WTC11 (cell line): ENCODE measurements at regions not wholly inside any gene's neighbourhood (a gene's known extent, or its start where the extent isn't known, plus 50 kb on each side); places are given as distances from the start of the nearest gene placed in this dataset.

ENCODE experiments used
- ATF3 ChIP-seq: sonication (generic); formaldehyde crosslinking; conservative IDR thresholded peaks from 2 replicates; pipeline ENCODE4 v1.8.1; 2022; ENCODE audit warnings: mild to moderate bottlenecking, missing genetic modification reagents
- ATF6 ChIP-seq: sonication (generic); formaldehyde crosslinking; IDR thresholded peaks from 2 replicates; pipeline ENCODE4 v1.8.1; 2023; ENCODE audit warnings: mild to moderate bottlenecking, missing genetic modification reagents
- CREB1 ChIP-seq: sonication (generic); formaldehyde crosslinking; IDR thresholded peaks from 2 replicates; pipeline ENCODE4 v1.8.0; 2023; ENCODE audit warnings: mild to moderate bottlenecking, missing genetic modification reagents
- EMX1 ChIP-seq: fragments of 250-450 bp; sonication (Bioruptor Pico); IDR thresholded peaks from 2 replicates; pipeline ENCODE4 v1.8.0; 2021; ENCODE audit warnings: mild to moderate bottlenecking
- FOXK1 ChIP-seq: sonication (generic); formaldehyde crosslinking; IDR thresholded peaks from 2 replicates; pipeline ENCODE4 v1.8.0; 2022; ENCODE audit warnings: mild to moderate bottlenecking, moderate library complexity, missing genetic modification reagents
- FOXP1 ChIP-seq: sonication (generic); formaldehyde crosslinking; IDR thresholded peaks from 2 replicates; pipeline ENCODE4 v1.8.0; 2022; ENCODE audit warnings: missing genetic modification reagents, mild to moderate bottlenecking, moderate library complexity, borderline replicate concordance
- MYBL2 ChIP-seq: sonication (generic); formaldehyde crosslinking; IDR thresholded peaks from 2 replicates; pipeline ENCODE4 v1.8.1; 2023; ENCODE audit warnings: mild to moderate bottlenecking, moderate library complexity, missing genetic modification reagents
- NR2C2 ChIP-seq: sonication (generic); formaldehyde crosslinking; IDR thresholded peaks from 2 replicates; pipeline ENCODE4 v1.8.0; 2022; ENCODE audit warnings: mild to moderate bottlenecking, missing genetic modification reagents
- TF ChIP-seq, protein P1 (sequence below): sonication (generic); formaldehyde crosslinking; IDR thresholded peaks from 2 replicates; pipeline ENCODE4 v1.8.1; 2023; ENCODE audit warnings: mild to moderate bottlenecking, moderate library complexity, missing genetic modification reagents
- TF ChIP-seq, protein P2 (sequence below): fragments of 200-600 bp; IDR thresholded peaks from 2 replicates; pipeline ENCODE4 v1.8.0; 2022; ENCODE audit warnings: antibody characterized with exemption
- TF ChIP-seq, protein P3 (sequence below): sonication (generic); formaldehyde crosslinking; IDR thresholded peaks from 2 replicates; pipeline ENCODE4 v1.8.1; 2022; ENCODE audit warnings: missing genetic modification reagents, borderline replicate concordance
- TF ChIP-seq, protein P4 (sequence below): sonication (generic); formaldehyde crosslinking; IDR thresholded peaks from 2 replicates; pipeline ENCODE4 v1.8.1; 2023; ENCODE audit warnings: mild to moderate bottlenecking, missing genetic modification reagents, moderate library complexity

DNA sequence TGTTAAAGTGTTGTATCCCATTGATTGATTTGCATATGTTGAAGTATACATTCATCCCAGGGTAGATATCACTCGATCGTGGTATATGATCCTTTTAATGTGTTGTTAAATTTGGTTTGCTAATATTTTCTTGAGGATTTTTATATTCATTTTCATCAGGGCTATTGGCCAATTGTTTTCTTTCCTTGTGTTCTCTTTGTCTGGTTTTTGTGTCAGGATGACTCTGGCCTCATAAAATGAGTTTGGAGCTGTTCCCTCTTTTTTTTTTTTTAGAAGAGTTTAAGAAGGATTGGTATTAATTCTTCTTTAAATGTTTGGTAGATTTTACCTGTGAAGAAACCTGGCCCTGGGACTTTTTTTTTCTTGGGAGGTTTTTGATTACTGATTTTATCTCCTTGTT is 303.5 kb upstream of the RTL1 start:
- no peak for TF ChIP-seq FOXK1 (CRISPR knock-in tag)
- TF ChIP-seq EMX1 = no peak
- TF ChIP-seq, protein P1, sequence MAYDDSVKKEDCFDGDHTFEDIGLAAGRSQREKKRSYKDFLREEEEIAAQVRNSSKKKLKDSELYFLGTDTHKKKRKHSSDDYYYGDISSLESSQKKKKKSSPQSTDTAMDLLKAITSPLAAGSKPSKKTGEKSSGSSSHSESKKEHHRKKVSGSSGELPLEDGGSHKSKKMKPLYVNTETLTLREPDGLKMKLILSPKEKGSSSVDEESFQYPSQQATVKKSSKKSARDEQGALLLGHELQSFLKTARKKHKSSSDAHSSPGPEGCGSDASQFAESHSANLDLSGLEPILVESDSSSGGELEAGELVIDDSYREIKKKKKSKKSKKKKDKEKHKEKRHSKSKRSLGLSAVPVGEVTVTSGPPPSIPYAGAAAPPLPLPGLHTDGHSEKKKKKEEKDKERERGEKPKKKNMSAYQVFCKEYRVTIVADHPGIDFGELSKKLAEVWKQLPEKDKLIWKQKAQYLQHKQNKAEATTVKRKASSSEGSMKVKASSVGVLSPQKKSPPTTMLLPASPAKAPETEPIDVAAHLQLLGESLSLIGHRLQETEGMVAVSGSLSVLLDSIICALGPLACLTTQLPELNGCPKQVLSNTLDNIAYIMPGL (CRISPR knock-in tag) = no peak
- TF ChIP-seq NR2C2 = no peak
- TF ChIP-seq MYBL2 (CRISPR knock-in tag) = no peak
- TF ChIP-seq ATF3 (CRISPR knock-in tag) = no peak
- TF ChIP-seq, protein P2, sequence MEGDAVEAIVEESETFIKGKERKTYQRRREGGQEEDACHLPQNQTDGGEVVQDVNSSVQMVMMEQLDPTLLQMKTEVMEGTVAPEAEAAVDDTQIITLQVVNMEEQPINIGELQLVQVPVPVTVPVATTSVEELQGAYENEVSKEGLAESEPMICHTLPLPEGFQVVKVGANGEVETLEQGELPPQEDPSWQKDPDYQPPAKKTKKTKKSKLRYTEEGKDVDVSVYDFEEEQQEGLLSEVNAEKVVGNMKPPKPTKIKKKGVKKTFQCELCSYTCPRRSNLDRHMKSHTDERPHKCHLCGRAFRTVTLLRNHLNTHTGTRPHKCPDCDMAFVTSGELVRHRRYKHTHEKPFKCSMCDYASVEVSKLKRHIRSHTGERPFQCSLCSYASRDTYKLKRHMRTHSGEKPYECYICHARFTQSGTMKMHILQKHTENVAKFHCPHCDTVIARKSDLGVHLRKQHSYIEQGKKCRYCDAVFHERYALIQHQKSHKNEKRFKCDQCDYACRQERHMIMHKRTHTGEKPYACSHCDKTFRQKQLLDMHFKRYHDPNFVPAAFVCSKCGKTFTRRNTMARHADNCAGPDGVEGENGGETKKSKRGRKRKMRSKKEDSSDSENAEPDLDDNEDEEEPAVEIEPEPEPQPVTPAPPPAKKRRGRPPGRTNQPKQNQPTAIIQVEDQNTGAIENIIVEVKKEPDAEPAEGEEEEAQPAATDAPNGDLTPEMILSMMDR = no peak
- TF ChIP-seq, protein P3, sequence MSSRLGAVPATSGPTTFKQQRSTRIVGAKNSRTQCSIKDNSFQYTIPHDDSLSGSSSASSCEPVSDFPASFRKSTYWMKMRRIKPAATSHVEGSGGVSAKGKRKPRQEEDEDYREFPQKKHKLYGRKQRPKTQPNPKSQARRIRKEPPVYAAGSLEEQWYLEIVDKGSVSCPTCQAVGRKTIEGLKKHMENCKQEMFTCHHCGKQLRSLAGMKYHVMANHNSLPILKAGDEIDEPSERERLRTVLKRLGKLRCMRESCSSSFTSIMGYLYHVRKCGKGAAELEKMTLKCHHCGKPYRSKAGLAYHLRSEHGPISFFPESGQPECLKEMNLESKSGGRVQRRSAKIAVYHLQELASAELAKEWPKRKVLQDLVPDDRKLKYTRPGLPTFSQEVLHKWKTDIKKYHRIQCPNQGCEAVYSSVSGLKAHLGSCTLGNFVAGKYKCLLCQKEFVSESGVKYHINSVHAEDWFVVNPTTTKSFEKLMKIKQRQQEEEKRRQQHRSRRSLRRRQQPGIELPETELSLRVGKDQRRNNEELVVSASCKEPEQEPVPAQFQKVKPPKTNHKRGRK (CRISPR knock-in tag) = no peak
- TF ChIP-seq CREB1 (CRISPR knock-in tag) = no peak
- TF ChIP-seq, protein P4, sequence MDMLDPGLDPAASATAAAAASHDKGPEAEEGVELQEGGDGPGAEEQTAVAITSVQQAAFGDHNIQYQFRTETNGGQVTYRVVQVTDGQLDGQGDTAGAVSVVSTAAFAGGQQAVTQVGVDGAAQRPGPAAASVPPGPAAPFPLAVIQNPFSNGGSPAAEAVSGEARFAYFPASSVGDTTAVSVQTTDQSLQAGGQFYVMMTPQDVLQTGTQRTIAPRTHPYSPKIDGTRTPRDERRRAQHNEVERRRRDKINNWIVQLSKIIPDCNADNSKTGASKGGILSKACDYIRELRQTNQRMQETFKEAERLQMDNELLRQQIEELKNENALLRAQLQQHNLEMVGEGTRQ (CRISPR knock-in tag) = no peak
- TF ChIP-seq FOXP1 (CRISPR knock-in tag) = no peak
- TF ChIP-seq ATF6 (CRISPR knock-in tag) = no peak
